Sigmoid colon (tissue), 3 donors: ENCODE measurements at regions not wholly inside any gene's neighbourhood (a gene's known extent, or its start where the extent isn't known, plus 50 kb on each side); places are given as distances from the start of the nearest gene placed in this dataset.

ENCODE experiments used
- POLR2A ChIP-seq, 2 donors: fragments of 450-650 bp; IDR thresholded peaks; one replicate each; pipeline ENCODE4 v1.6.1; 2016; ENCODE audit warnings: antibody characterized with exemption in 2 of 2, mild to moderate bottlenecking in 2 of 2, moderate library complexity in 2 of 2
- TF ChIP-seq, protein P1 (sequence below), 4 experiments: fragments of 450-650 bp in 3 of 4; fragments of 200-600 bp in 1 of 4; IDR thresholded peaks; one replicate each; pipeline ENCODE4 v1.5.1; 2016 to 2019; ENCODE audit warnings: antibody characterized with exemption in 4 of 4, mild to moderate bottlenecking in 3 of 4, moderate library complexity in 2 of 4

- no peak for TF ChIP-seq POLR2A (IDR thresholded peaks at IDR 0.05)
- TF ChIP-seq, protein P1, sequence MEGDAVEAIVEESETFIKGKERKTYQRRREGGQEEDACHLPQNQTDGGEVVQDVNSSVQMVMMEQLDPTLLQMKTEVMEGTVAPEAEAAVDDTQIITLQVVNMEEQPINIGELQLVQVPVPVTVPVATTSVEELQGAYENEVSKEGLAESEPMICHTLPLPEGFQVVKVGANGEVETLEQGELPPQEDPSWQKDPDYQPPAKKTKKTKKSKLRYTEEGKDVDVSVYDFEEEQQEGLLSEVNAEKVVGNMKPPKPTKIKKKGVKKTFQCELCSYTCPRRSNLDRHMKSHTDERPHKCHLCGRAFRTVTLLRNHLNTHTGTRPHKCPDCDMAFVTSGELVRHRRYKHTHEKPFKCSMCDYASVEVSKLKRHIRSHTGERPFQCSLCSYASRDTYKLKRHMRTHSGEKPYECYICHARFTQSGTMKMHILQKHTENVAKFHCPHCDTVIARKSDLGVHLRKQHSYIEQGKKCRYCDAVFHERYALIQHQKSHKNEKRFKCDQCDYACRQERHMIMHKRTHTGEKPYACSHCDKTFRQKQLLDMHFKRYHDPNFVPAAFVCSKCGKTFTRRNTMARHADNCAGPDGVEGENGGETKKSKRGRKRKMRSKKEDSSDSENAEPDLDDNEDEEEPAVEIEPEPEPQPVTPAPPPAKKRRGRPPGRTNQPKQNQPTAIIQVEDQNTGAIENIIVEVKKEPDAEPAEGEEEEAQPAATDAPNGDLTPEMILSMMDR (IDR thresholded peaks at IDR 0.05): no peak
Measured at GRCh38 chr20:10131732-10132345, 86.8 kb upstream of the SNAP25 start.
